ENCODE measurements at regions not wholly inside any gene's neighbourhood (a gene's known extent, or its start where the extent isn't known, plus 50 kb on each side); places are given as distances from the start of the nearest gene placed in this dataset.

DNA sequence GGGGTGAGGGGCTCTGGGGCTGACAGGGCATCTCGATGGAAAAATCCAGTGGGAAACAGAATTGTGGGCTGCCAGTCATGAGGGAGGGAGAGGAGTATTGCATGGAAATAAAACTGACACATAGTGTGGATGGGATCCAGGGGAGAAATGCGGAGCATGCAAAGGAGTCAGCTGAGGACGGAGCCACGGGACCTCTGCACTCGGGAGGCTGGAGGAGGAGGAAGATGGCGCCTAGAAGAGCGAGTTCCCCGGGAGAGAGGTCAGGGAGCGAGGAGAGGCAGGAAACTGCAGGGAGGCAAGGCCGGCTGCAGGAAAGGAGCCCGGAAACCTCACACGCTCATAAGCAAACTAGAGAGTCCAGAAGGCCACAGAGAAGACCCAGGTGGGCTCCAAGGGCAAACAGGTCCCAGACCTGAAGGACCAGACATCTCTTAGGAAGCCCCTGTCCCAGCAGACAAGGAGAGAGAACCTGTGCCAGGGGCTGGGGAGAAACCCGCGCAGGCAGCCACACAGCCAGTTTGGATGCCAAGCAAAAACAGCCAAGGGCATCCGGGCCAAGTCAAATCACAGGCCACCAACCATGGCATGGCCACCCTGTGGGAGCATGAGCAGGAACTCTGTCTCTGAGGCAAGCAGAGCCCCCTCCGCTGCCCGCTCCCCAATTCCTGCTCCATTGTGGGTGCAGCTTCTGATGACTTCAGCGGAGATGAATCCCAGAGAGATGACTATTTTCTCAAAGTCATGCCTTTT is 218.8 kb upstream of the ID2 start:
- H3K9me3 ChIP-seq (ENCODE audit: control insufficient read depth, low read length): no peaks in the 10 kb centered on the region
- H3K27ac ChIP-seq: no peak overlapping the region
- no peak for TF ChIP-seq CTCF (IDR thresholded peaks at IDR 0.05)
- H3K27me3 ChIP-seq (ENCODE audit: control insufficient read depth, insufficient read depth, low read length): no peaks in the 10 kb centered on the region
- H3K79me2 ChIP-seq: no peaks in the 10 kb centered on the region
- no peaks in the 10 kb centered on the region for H3K36me3 ChIP-seq (ENCODE audit: control insufficient read depth, insufficient read depth, low read length)
- H3K4me2 ChIP-seq (ENCODE audit: low read length): no peak overlapping the region
- H3K4me1 ChIP-seq: peaks cover 9% of the 10 kb centered on the region
- H3K9ac ChIP-seq: no peak overlapping the region
- H3K4me3 ChIP-seq (ENCODE audit: low read depth, low read length): no peak overlapping the region
- no peak overlapping the region for H2AFZ ChIP-seq

GRCh38 chr2:8465560-8465959 is 216.3 kb upstream of the ID2 start:
- no peak for TF ChIP-seq CTCF (IDR thresholded peaks at IDR 0.05)
- Histone ChIP-seq H3K79me2 (peaks cover 2% of the 10 kb centered on the region), H3K9me3 (ENCODE audit: control insufficient read depth, low read length) (no peaks in the 10 kb centered on the region), H3K4me1 (peaks cover 3% of the 10 kb centered on the region), H3K4me3 (ENCODE audit: low read depth, low read length) (no peak overlapping the region), H3K9ac (no peak overlapping the region), H3K4me2 (ENCODE audit: low read length) (no peak overlapping the region), H3K27me3 (ENCODE audit: control insufficient read depth, insufficient read depth, low read length) (no peaks in the 10 kb centered on the region), H3K36me3 (ENCODE audit: control insufficient read depth, insufficient read depth, low read length) (no peaks in the 10 kb centered on the region), H2AFZ (no peak overlapping the region), H3K27ac (no peak overlapping the region)

DNA sequence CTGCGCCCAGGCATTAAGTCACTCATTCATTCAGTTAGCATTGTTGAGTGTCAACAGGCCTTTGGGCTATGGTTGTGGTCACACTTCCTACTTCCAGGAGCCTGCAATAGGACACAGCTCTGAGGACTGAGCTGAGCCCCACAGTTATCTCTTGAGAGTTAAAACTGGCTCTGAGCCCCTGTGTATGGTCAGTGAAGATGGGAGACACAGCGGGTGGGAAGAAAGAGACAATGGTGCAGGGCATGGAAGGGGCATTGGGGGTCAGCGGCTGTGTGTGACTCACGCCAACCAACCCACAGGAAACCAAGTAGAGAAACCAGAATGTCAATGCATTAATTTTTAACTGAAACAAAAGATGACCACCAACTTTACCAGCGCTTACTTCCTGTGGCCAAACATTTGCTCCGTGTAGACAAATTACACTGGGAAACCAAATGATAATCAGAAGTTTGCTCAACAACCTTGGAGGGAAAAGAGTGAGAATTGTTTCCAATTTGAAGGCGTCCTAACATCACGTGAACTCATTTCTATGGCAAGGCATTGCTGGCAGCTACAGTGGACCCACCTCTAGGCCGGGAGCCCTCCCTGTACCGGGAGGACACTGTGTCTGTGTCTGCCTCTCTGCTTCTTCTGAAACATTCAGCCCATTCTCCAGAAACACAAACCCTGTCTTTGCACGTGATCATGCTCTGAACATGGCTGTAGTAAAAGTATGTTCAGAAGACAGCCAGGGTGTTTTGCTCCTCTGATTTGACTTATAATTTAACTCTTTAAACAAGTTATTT is 212.0 kb upstream of the ID2 start:
- Histone ChIP-seq H3K27ac (no peak overlapping the region), H3K4me2 (ENCODE audit: low read length) (no peak overlapping the region)
- no peak for TF ChIP-seq CTCF (IDR thresholded peaks at IDR 0.05)

DNA sequence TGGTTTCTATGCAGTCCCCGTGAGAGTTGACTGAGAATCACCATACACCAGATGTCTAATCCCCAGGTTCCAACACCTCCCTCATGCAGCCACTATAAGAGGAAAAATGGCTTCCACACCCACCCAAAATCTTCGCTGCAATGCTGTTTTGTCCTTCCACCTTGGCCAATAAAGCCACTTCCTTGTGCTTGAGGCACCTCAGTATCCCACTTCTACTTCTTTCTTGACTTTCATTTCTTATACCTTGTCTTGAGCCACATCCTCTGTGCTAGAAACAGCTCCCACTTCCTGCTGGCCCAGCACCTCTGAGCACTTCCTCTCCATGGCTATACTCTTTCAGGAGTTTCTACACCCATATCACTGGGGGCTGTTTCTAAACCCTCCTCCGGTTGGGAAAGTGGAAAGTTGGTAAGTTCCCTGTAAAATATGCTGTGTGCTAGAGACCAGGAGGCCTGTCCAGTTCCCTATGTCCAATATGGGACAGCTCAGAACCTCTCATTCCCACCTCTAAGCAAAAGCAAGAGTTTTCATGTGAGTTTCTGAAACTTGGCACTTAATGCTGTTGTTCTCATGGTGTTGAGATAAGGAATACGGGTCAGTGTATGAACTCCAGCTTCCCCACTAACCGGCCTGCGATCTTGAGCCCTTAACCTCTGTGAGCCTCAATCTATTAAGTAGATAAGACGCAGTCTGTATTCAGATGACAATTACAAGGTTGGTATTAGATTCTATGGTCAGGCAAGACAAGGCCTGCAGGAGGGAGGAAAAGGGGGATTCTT is 209.1 kb upstream of the ID2 start:
- Histone ChIP-seq H3K4me1 (peaks cover 36% of the 10 kb centered on the region), H3K27me3 (ENCODE audit: control insufficient read depth, insufficient read depth, low read length) (no peaks in the 10 kb centered on the region), H3K4me3 (ENCODE audit: low read depth, low read length) (no peak overlapping the region), H3K4me2 (ENCODE audit: low read length) (no peak overlapping the region), H3K36me3 (ENCODE audit: control insufficient read depth, insufficient read depth, low read length) (no peaks in the 10 kb centered on the region), H3K79me2 (peaks cover 2% of the 10 kb centered on the region), H2AFZ (peak overlapping the region; percentile 16), H3K9ac (no peak overlapping the region), H3K9me3 (ENCODE audit: control insufficient read depth, low read length) (no peaks in the 10 kb centered on the region), H3K27ac (peak overlapping the region; percentile 49)
- no peak for TF ChIP-seq CTCF (IDR thresholded peaks at IDR 0.05)

More for the DNA sequence above, 212.0 kb upstream of the ID2 start:
- Histone ChIP-seq H2AFZ (no peak overlapping the region), H3K9ac (no peak overlapping the region), H3K9me3 (ENCODE audit: control insufficient read depth, low read length) (no peaks in the 10 kb centered on the region), H3K27me3 (ENCODE audit: control insufficient read depth, insufficient read depth, low read length) (no peaks in the 10 kb centered on the region), H3K4me3 (ENCODE audit: low read depth, low read length) (no peak overlapping the region), H3K79me2 (peaks cover 2% of the 10 kb centered on the region), H3K36me3 (ENCODE audit: control insufficient read depth, insufficient read depth, low read length) (no peaks in the 10 kb centered on the region), H3K4me1 (peaks cover 17% of the 10 kb centered on the region)

Measured in parathyroid adenoma (tissue), 2 donors.